ENCODE measurements at regions not wholly inside any gene's neighbourhood (a gene's known extent, or its start where the extent isn't known, plus 50 kb on each side); places are given as distances from the start of the nearest gene placed in this dataset.
"Not testable (repeated sequence)": the region's sequence is repeated elsewhere in the genome, so short reads cannot be mapped to it uniquely, and the experiment has no call there.

DNA sequence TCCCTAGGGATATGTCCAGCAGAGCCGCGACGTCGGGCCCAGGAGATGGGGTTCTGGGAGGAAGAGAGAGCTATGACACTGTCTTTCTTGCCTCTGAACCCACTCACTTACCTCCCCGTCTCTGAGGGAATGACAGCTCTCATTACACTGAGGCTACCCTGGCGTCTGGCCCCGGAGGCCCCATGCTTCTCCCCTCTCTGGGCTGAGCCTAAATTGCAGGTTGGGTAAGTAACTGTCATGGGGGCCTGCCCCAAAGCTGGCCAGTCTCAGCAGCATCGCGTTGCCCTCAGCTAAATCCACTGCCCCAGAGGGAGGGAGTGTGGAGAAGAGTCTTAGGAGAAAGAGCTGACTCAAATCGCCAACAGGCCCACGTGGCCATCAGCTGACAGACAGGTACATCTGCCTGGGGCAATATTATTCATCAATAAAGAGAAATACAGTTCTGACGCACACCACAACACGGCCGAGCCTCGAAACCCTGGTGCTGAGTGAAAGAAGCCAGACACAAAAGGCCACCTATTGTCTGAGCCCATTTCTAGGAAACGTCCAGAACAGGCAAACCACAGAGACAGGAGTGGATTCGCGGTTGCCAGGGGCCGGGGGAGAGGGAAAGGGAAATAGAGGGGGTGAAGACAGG is 156.4 kb downstream of the C16orf95 start:
- Histone ChIP-seq H3K79me2 (ENCODE audit: insufficient read depth) (no peaks in the 10 kb centered on the region), H2AFZ (no peak overlapping the region), H3K36me3 (ENCODE audit: low read depth) (no peaks in the 10 kb centered on the region), H3K9me2 (ENCODE audit: insufficient read depth) (no peaks in the 10 kb centered on the region), H3K27ac (no peak overlapping the region), H3F3A (ENCODE audit: insufficient read depth) (no peaks in the 10 kb centered on the region), H4K20me1 (ENCODE audit: insufficient read depth) (no peaks in the 10 kb centered on the region), H3K27me3 (replicated peaks; ENCODE audit: insufficient read depth) (peaks cover 40% of the 10 kb centered on the region), H3K4me3 (no peak overlapping the region), H3K9me3 (ENCODE audit: low read depth) (no peaks in the 10 kb centered on the region), H3K4me1 (ENCODE audit: insufficient read depth) (no peaks in the 10 kb centered on the region), H3K4me2 (ENCODE audit: unreplicated experiment) (no peak overlapping the region), H3K9ac (no peak overlapping the region)
- in situ Hi-C loops (cut with MboI), result no loop called here
- no peak for TF ChIP-seq EZH2phosphoT487 (IDR thresholded peaks at IDR 0.05; ENCODE audit: insufficient read depth, low read depth)
- no peak for TF ChIP-seq EZH2 (IDR thresholded peaks at IDR 0.05; ENCODE audit: insufficient read depth, poor library complexity, severe bottlenecking)
- 24 to 26% methylated on average over 19 of the region's 19 CpGs for WGBS, 2 experiments (ENCODE audit: low coverage in 1 of 2, low lambda C conversion rate in 2 of 2, missing lambda C conversion rate in 2 of 2)
- DNase-seq, result no peak

DNA sequence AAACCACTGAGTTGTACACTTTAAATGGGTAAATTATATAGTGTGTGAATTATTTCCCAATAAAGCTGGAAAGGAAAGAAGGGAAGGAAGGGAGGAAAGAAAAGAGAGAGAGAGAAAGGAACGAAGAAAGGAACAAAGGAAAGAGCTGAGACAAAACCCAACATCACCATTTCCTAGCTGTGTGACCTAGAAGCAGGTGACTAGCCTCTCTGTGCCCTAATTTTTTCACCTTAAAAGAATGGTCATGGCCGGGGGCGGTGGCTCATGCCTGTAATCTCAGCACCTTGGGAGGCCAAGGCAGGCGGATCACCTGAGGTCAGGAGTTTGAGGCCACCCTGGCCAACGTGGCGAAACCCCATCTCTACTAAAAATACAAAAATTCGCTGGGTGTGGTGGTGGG is 155.8 kb downstream of the C16orf95 start:
- H3F3A ChIP-seq (ENCODE audit: insufficient read depth); H3K27ac ChIP-seq; H3K36me3 ChIP-seq (ENCODE audit: low read depth); H3K9me2 ChIP-seq (ENCODE audit: insufficient read depth); H3K9ac ChIP-seq; DNase-seq; H3K4me1 ChIP-seq (ENCODE audit: insufficient read depth); H3K9me3 ChIP-seq (ENCODE audit: low read depth); in situ Hi-C loops (cut with MboI); H2AFZ ChIP-seq; H3K79me2 ChIP-seq (ENCODE audit: insufficient read depth); H4K20me1 ChIP-seq (ENCODE audit: insufficient read depth); H3K4me2 ChIP-seq (ENCODE audit: unreplicated experiment); H3K4me3 ChIP-seq: not testable (repeated sequence)
- peaks cover 43% of the 10 kb centered on the region for H3K27me3 ChIP-seq (replicated peaks; ENCODE audit: insufficient read depth)
- WGBS, 2 experiments (ENCODE audit: low coverage in 1 of 2, low lambda C conversion rate in 2 of 2, missing lambda C conversion rate in 2 of 2), result 74 to 80% methylated on average over 7 of the region's 7 CpGs

DNA sequence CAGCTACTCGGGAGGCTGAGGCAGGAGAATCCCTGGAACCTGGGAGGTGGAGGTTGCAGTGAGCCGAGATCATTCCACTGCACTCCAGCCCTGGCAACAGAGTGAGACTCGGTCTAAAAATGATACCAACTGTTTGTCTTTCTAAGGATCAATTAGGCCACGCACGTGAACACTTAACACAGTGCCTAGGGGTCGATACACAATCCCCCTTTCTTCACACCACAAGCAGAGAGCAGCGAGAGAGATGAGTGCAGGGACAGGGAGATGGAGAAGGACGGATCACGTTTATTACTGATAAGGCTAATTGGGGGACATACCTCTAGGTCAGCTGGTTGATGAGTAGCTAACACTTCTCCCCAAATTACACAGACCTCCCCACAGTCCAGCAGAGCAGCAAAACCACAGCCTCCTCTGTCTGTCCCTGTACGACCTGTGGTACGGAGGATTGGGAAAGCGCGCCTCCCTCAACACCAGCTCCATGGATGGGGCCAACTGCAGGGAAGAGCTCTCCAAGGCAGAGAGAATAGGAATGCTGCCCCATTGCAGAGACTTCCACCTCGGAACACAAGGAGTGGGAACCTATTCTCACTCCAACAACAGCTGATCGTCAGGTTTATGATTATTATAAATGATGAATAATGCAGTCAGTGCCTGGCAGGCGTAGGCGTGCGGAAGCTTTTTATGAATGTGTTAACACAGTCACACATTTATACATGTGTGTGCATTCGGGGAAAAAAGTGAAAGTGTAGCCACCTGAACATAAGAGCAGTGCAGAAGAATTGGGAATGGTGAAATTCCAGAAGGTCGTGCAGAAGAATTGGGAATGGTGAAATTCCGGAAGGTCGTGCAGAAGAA is 155.1 kb downstream of the C16orf95 start:
- Histone ChIP-seq H3K36me3 (ENCODE audit: low read depth) (no peaks in the 10 kb centered on the region), H3K4me3 (no peak overlapping the region), H3K9me3 (ENCODE audit: low read depth) (no peaks in the 10 kb centered on the region), H3K4me2 (ENCODE audit: unreplicated experiment) (no peak overlapping the region), H3K9ac (no peak overlapping the region), H3K27me3 (replicated peaks; ENCODE audit: insufficient read depth) (peaks cover 44% of the 10 kb centered on the region), H4K20me1 (ENCODE audit: insufficient read depth) (no peaks in the 10 kb centered on the region), H3F3A (ENCODE audit: insufficient read depth) (no peaks in the 10 kb centered on the region), H3K9me2 (ENCODE audit: insufficient read depth) (no peaks in the 10 kb centered on the region), H3K79me2 (ENCODE audit: insufficient read depth) (no peaks in the 10 kb centered on the region), H3K4me1 (ENCODE audit: insufficient read depth) (no peaks in the 10 kb centered on the region), H3K27ac (no peak overlapping the region), H2AFZ (no peak overlapping the region)
- WGBS, 2 experiments (ENCODE audit: low coverage in 1 of 2, low lambda C conversion rate in 2 of 2, missing lambda C conversion rate in 2 of 2), result 57 to 59% methylated on average over 22 of the region's 22 CpGs
- no peak for DNase-seq
- TF ChIP-seq EZH2 (IDR thresholded peaks at IDR 0.05; ENCODE audit: insufficient read depth, poor library complexity, severe bottlenecking) (no peak), EZH2phosphoT487 (IDR thresholded peaks at IDR 0.05; ENCODE audit: insufficient read depth, low read depth) (no peak)
- in situ Hi-C loops (cut with MboI), result no loop called here

DNA sequence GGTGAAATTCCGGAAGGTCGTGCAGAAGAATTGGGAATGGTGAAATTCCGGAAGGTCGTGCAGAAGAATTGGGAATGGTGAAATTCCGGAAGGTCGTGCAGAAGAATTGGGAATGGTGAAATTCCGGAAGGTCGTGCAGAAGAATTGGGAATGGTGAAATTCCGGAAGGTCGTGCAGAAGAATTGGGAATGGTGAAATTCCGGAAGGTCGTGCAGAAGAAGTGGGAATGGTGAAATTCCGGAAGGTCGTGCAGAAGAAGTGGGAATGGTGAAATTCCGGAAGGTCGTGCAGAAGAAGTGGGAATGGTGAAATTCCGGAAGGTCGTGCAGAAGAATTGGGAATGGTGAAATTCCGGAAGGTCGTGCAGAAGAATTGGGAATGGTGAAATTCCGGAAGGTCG is 154.4 kb downstream of the C16orf95 start:
- DNase-seq; H3F3A ChIP-seq (ENCODE audit: insufficient read depth); H3K36me3 ChIP-seq (ENCODE audit: low read depth); H3K9ac ChIP-seq; H3K27ac ChIP-seq; H3K4me3 ChIP-seq; H3K4me1 ChIP-seq (ENCODE audit: insufficient read depth); H4K20me1 ChIP-seq (ENCODE audit: insufficient read depth); H3K4me2 ChIP-seq (ENCODE audit: unreplicated experiment); in situ Hi-C loops (cut with MboI); H2AFZ ChIP-seq; H3K79me2 ChIP-seq (ENCODE audit: insufficient read depth); H3K9me2 ChIP-seq (ENCODE audit: insufficient read depth); H3K9me3 ChIP-seq (ENCODE audit: low read depth): not testable (repeated sequence)
- peaks cover 44% of the 10 kb centered on the region for H3K27me3 ChIP-seq (replicated peaks; ENCODE audit: insufficient read depth)
- 66 to 94% methylated on average over 6 to 17 of the region's 22 CpGs for WGBS, 2 experiments (ENCODE audit: low coverage in 1 of 2, low lambda C conversion rate in 2 of 2, missing lambda C conversion rate in 2 of 2)

All from GM23248 (cell line).